ENCODE measurements at regions not wholly inside any gene's neighbourhood (a gene's known extent, or its start where the extent isn't known, plus 50 kb on each side); places are given as distances from the start of the nearest gene placed in this dataset.

DNA sequence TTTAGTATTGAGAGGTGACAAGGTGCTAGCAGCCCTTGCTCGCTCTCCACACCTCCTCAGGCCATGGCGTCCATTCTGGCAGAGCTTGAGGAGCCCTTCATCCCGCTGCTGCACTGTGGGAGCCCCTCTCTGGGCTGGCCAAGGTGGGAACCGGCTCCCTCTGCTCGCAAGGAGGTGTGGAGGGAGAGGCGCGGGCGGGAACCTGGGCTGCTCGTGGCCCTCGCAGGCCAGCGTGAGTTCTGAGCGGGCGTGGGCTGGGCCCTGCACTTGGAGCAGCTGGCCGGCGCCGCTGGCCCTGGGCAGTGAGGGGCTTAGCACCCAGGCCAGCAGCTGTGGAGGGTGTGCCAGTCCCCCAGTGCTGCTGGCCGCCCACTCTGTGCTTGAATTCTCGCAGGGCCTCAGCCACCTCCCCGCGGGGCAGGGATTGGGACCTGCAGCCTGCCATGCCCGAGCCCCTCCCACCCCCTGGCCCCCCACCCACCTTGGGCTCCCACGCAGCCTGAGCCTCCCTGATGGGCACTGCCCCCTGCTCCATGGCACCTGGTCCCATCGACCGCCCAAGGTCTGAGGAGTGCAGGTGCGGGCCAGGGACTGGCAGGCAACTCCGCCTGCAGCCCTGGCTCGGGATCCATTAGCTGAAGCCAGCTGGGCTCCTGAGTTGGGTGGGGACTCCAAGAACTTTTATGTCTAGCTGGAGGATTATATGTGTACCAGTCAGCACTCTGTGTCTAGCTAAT lies 785.2 kb downstream of the DIPK2A start:
- no peak overlapping the region for H3K4me3 Mint-ChIP-seq

DNA sequence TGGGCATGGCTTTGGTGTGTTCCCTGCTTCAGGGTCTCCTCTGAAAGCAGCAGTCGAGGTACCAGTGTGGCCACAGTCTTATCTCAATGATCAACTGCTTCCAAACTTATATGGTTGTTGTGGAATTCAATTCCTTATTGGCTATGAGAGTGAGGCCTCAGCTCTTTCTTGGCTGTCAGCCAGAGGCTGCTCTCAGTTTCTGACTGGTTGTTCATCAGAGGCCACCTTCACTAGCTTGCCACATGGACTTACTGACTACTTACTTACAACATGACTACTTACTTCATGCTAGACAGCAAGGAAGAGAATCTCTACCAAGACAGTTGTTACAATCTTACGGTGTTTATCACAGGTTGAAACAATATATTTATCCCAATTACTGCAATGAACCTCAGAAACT lies 789.2 kb downstream of the DIPK2A start:
- no peaks in the 10 kb centered on the region for H3K36me3 Mint-ChIP-seq (ENCODE audit: low read depth)
- no peak overlapping the region for H3K4me3 Mint-ChIP-seq
- H3K9me3 ChIP-seq (ENCODE audit: control insufficient read depth in 1 of 2, insufficient read depth in 1 of 2, low read length in 2 of 2), result no peaks in the 10 kb centered on the region
- ChIA-PET CTCF (no interaction called here), POLR2A (no interaction called here)
- DNase-seq (no peak), ATAC-seq (ENCODE audit: poor library complexity) (no peak)
- H3K36me3 ChIP-seq (ENCODE audit: insufficient read depth, low read length), result no peaks in the 10 kb centered on the region
- no peaks in the 10 kb centered on the region for H3K4me1 Mint-ChIP-seq (ENCODE audit: low read depth)
- H3K9me3 Mint-ChIP-seq, result no peaks in the 10 kb centered on the region
- H3K27me3 Mint-ChIP-seq, result no peaks in the 10 kb centered on the region
- intact Hi-C loops (cut with DNase I, micrococcal nuclease), result no loop called here
- no peaks in the 10 kb centered on the region for H3K27me3 ChIP-seq (ENCODE audit: control insufficient read depth in 1 of 2, insufficient read depth in 2 of 2, low read length in 2 of 2)
- TF ChIP-seq, protein P1, sequence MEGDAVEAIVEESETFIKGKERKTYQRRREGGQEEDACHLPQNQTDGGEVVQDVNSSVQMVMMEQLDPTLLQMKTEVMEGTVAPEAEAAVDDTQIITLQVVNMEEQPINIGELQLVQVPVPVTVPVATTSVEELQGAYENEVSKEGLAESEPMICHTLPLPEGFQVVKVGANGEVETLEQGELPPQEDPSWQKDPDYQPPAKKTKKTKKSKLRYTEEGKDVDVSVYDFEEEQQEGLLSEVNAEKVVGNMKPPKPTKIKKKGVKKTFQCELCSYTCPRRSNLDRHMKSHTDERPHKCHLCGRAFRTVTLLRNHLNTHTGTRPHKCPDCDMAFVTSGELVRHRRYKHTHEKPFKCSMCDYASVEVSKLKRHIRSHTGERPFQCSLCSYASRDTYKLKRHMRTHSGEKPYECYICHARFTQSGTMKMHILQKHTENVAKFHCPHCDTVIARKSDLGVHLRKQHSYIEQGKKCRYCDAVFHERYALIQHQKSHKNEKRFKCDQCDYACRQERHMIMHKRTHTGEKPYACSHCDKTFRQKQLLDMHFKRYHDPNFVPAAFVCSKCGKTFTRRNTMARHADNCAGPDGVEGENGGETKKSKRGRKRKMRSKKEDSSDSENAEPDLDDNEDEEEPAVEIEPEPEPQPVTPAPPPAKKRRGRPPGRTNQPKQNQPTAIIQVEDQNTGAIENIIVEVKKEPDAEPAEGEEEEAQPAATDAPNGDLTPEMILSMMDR (IDR thresholded peaks at IDR 0.05), result no peak
- no peak overlapping the region for H3K4me3 ChIP-seq (ENCODE audit: low read length)
- no peaks in the 10 kb centered on the region for H3K4me1 ChIP-seq (ENCODE audit: insufficient read depth, low read length)
- no peak overlapping the region for H3K27ac Mint-ChIP-seq
- no peak overlapping the region for H3K27ac ChIP-seq (ENCODE audit: low read depth in 1 of 2, low read length in 2 of 2)

More for the DNA sequence above, 785.2 kb downstream of the DIPK2A start:
- DNase-seq, result peak in 1 of 14 experiments; percentile 7
- Histone ChIP-seq H3K4me1 (ENCODE audit: insufficient read depth, low read length) (no peaks in the 10 kb centered on the region), H3K9me3 (ENCODE audit: control insufficient read depth in 1 of 2, insufficient read depth in 1 of 2, low read length in 2 of 2) (no peaks in the 10 kb centered on the region), H3K36me3 (ENCODE audit: insufficient read depth, low read length) (no peaks in the 10 kb centered on the region), H3K27me3 (ENCODE audit: control insufficient read depth in 1 of 2, insufficient read depth in 2 of 2, low read length in 2 of 2) (no peaks in the 10 kb centered on the region), H3K4me3 (ENCODE audit: low read length) (no peak overlapping the region), H3K27ac (ENCODE audit: low read depth in 1 of 2, low read length in 2 of 2) (no peak overlapping the region)
- Mint-ChIP-seq H3K9me3 (no peaks in the 10 kb centered on the region), H3K27ac (no peak overlapping the region), H3K36me3 (ENCODE audit: low read depth) (no peaks in the 10 kb centered on the region), H3K27me3 (no peaks in the 10 kb centered on the region), H3K4me1 (ENCODE audit: low read depth) (no peaks in the 10 kb centered on the region)
- CTCF ChIA-PET, result no interaction called here
- POLR2A ChIA-PET, result no interaction called here
- TF ChIP-seq, protein P1 (IDR thresholded peaks at IDR 0.05), result no peak
- intact Hi-C loops (cut with DNase I, micrococcal nuclease), result no loop called here
- ATAC-seq (ENCODE audit: poor library complexity), result no peak

DNA sequence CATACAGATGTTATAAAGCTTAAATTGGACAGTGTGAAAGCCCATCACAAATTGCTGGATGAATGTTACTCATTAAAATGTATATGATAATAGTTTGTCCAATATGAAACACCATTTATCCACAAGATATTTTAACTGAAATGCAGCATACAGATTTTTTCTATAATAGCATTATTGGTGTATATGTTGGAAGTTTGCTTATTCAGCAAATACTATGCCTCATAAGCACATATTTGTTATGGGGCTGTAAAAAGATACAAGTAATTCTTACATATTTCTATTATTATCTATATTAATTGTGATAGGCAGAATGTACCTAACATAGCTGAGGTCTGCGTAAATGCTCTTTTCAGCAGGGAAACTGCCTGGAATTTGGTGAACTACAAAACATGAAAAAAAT lies 790.5 kb downstream of the DIPK2A start:
- Histone ChIP-seq H3K36me3 (ENCODE audit: insufficient read depth, low read length) (no peaks in the 10 kb centered on the region), H3K27me3 (ENCODE audit: control insufficient read depth in 1 of 2, insufficient read depth in 2 of 2, low read length in 2 of 2) (no peaks in the 10 kb centered on the region), H3K4me3 (ENCODE audit: low read length) (no peak overlapping the region), H3K4me1 (ENCODE audit: insufficient read depth, low read length) (no peaks in the 10 kb centered on the region), H3K9me3 (ENCODE audit: control insufficient read depth in 1 of 2, insufficient read depth in 1 of 2, low read length in 2 of 2) (no peaks in the 10 kb centered on the region), H3K27ac (ENCODE audit: low read depth in 1 of 2, low read length in 2 of 2) (no peak overlapping the region)
- no peaks in the 10 kb centered on the region for H3K9me3 Mint-ChIP-seq
- ATAC-seq (ENCODE audit: poor library complexity) (no peak), DNase-seq (no peak)
- ChIA-PET POLR2A (no interaction called here), CTCF (no interaction called here)
- intact Hi-C loops (cut with DNase I, micrococcal nuclease), result no loop called here
- no peaks in the 10 kb centered on the region for H3K27me3 Mint-ChIP-seq
- H3K36me3 Mint-ChIP-seq (ENCODE audit: low read depth), result no peaks in the 10 kb centered on the region
- TF ChIP-seq, protein P1 (IDR thresholded peaks at IDR 0.05), result no peak
- H3K27ac Mint-ChIP-seq, result no peak overlapping the region
- no peak overlapping the region for H3K4me3 Mint-ChIP-seq
- no peaks in the 10 kb centered on the region for H3K4me1 Mint-ChIP-seq (ENCODE audit: low read depth)
